ENCODE measurements at regions not wholly inside any gene's neighbourhood (a gene's known extent, or its start where the extent isn't known, plus 50 kb on each side); places are given as distances from the start of the nearest gene placed in this dataset.

- H3K27ac ChIP-seq (replicated peaks), result no peak overlapping the region
- no peak for TF ChIP-seq POLR2AphosphoS5 (IDR thresholded peaks at IDR 0.05; ENCODE audit: low read depth)
- no peak for TF ChIP-seq GABPA (IDR thresholded peaks at IDR 0.05; ENCODE audit: low read depth)
- no peak for TF ChIP-seq REST (IDR thresholded peaks at IDR 0.05; ENCODE audit: insufficient replicate concordance, low read depth)
- no peak for TF ChIP-seq CTCF (IDR thresholded peaks at IDR 0.05; ENCODE audit: insufficient read depth, low read length)
- no peak overlapping the region for H3K4me3 ChIP-seq (replicated peaks; ENCODE audit: insufficient read depth, low read length)
- H3K27me3 ChIP-seq (ENCODE audit: insufficient read depth, poor library complexity, severe bottlenecking), result peaks cover 10% of the 10 kb centered on the region
- no peak for DNase-seq (ENCODE audit: low read depth in 1 of 2, low spot score in 1 of 2)
Observed at GRCh38 chr18:22469926-22470247, 52.2 kb upstream of the CTAGE1 start.

- no peak overlapping the region for H3K27ac ChIP-seq (replicated peaks)
- TF ChIP-seq SPI1 (IDR thresholded peaks at IDR 0.05; ENCODE audit: borderline replicate concordance, low read depth) (no peak), POLR2AphosphoS5 (IDR thresholded peaks at IDR 0.05; ENCODE audit: low read depth) (no peak)
- H3K27me3 ChIP-seq (ENCODE audit: insufficient read depth, poor library complexity, severe bottlenecking), result peaks cover 10% of the 10 kb centered on the region
- no peak for DNase-seq (ENCODE audit: low read depth in 1 of 2, low spot score in 1 of 2)
- H3K4me3 ChIP-seq (replicated peaks; ENCODE audit: insufficient read depth, low read length), result no peak overlapping the region
Observed at GRCh38 chr18:22470248-22471235, 52.8 kb upstream of the CTAGE1 start.

GRCh38 chr18:22471546-22472131, 53.9 kb upstream of the CTAGE1 start:
- TF ChIP-seq SPI1 (IDR thresholded peaks at IDR 0.05; ENCODE audit: borderline replicate concordance, low read depth) (no peak), CTCF (IDR thresholded peaks at IDR 0.05; ENCODE audit: insufficient read depth, low read length) (no peak), REST (IDR thresholded peaks at IDR 0.05; ENCODE audit: insufficient replicate concordance, low read depth) (no peak), POLR2AphosphoS5 (IDR thresholded peaks at IDR 0.05; ENCODE audit: low read depth) (no peak), GABPA (IDR thresholded peaks at IDR 0.05; ENCODE audit: low read depth) (no peak)
- Histone ChIP-seq H3K27ac (replicated peaks) (no peak overlapping the region), H3K4me3 (replicated peaks; ENCODE audit: insufficient read depth, low read length) (no peak overlapping the region), H3K27me3 (ENCODE audit: insufficient read depth, poor library complexity, severe bottlenecking) (peaks cover 10% of the 10 kb centered on the region)
- DNase-seq (ENCODE audit: low read depth in 1 of 2, low spot score in 1 of 2), result no peak

- no peak for DNase-seq (ENCODE audit: low read depth in 1 of 2, low spot score in 1 of 2)
- TF ChIP-seq SPI1 (IDR thresholded peaks at IDR 0.05; ENCODE audit: borderline replicate concordance, low read depth), result no peak
- no peak overlapping the region for H3K4me3 ChIP-seq (replicated peaks; ENCODE audit: insufficient read depth, low read length)
- no peak overlapping the region for H3K27ac ChIP-seq (replicated peaks)
- H3K27me3 ChIP-seq (ENCODE audit: insufficient read depth, poor library complexity, severe bottlenecking), result peaks cover 7% of the 10 kb centered on the region
Observed at GRCh38 chr18:22473366-22473765, 55.7 kb upstream of the CTAGE1 start.

Measured in HL-60 (cell line).